AG10803 (cell line): ENCODE measurements at regions not wholly inside any gene's neighbourhood (a gene's known extent, or its start where the extent isn't known, plus 50 kb on each side); places are given as distances from the start of the nearest gene placed in this dataset.

Experiments
- DNase-seq: peaks from one replicate; pipeline ENCODE4 v3.0.0; 2010; ENCODE audit warnings: low read depth
- H3K4me3 ChIP-seq: 2 replicates; pipeline ENCODE4 v1.5.1; 2011; ENCODE audit warnings: mild to moderate bottlenecking, low read length, control low read depth
- TF ChIP-seq, protein P1 (sequence below): conservative IDR thresholded peaks from 2 replicates; pipeline ENCODE4 v1.5.1; 2011; ENCODE audit warnings: mild to moderate bottlenecking, low read length, control low read depth, inconsistent platforms

DNA sequence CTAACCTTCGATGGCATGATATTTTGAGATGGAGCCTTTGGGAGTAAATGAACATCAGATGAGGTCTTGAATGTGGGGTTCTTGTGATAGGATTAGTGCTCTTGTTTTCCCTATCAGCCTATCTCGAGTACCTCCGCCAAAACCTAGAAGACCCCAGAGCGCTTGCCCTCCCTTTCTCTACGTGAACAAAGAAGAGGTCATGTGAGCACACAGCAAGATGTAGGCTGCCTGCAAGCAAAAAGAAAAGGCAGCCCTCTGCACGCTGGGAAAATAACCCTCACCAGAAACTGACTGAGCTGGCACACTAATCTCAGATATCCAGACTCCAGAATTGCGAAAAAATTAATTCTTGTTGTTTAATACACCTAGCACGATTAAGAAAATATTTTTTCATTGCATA, 799.8 kb upstream of the SLC10A2 start:
- TF ChIP-seq, protein P1, sequence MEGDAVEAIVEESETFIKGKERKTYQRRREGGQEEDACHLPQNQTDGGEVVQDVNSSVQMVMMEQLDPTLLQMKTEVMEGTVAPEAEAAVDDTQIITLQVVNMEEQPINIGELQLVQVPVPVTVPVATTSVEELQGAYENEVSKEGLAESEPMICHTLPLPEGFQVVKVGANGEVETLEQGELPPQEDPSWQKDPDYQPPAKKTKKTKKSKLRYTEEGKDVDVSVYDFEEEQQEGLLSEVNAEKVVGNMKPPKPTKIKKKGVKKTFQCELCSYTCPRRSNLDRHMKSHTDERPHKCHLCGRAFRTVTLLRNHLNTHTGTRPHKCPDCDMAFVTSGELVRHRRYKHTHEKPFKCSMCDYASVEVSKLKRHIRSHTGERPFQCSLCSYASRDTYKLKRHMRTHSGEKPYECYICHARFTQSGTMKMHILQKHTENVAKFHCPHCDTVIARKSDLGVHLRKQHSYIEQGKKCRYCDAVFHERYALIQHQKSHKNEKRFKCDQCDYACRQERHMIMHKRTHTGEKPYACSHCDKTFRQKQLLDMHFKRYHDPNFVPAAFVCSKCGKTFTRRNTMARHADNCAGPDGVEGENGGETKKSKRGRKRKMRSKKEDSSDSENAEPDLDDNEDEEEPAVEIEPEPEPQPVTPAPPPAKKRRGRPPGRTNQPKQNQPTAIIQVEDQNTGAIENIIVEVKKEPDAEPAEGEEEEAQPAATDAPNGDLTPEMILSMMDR: no peak
- DNase-seq: no peak
- no peak overlapping the region for H3K4me3 ChIP-seq

DNA sequence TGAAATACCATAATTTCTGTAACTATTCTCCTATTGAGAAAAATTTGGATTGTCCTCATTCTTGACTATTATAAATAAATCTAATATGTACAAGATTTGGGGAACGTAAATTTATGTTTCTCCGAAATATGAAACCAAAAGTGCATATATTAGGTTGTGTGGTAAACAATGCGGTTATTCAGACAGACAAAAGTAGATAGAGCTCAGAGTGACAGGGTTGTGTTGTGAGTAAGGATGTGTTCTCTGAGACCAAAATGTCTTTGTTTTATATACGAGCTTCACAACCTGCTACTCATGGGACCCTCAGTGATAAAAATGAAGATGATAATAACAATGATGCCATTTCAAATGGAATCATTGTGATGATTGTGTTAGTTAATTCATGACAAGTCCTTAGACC, 796.3 kb upstream of the SLC10A2 start:
- DNase-seq: no peak
- TF ChIP-seq, protein P1: no peak
- H3K4me3 ChIP-seq: no peak overlapping the region

- TF ChIP-seq, protein P1: no peak
- DNase-seq: no peak
- H3K4me3 ChIP-seq: no peak overlapping the region
Measured at GRCh38 chr13:103859952-103860351, 793.7 kb upstream of the SLC10A2 start.

DNA sequence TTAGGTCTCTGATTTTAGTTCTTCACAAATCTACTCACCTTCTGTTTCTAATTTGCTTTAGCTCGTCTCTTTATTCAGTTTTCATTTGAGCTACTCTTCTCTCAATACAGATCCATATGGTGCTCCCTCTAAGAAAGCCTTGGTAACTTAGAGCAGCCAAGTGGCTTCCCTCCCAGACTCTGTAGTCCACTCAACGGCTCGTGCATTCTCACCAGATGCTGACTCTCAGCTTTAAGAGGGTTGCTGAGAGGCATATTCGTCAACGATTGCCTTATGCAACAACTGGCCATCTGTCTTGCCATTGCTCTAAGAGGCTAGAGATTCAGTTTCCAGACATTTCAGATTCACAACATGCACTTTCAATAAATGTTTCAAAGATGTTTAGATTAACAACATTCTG, 785.8 kb upstream of the SLC10A2 start:
- H3K4me3 ChIP-seq: no peak overlapping the region
- no peak for DNase-seq

GRCh38 chr13:103844471-103844870, 778.3 kb upstream of the SLC10A2 start:
- TF ChIP-seq, protein P1: no peak
- no peak for DNase-seq

More for the DNA sequence above, 785.8 kb upstream of the SLC10A2 start:
- TF ChIP-seq, protein P1: no peak

DNA sequence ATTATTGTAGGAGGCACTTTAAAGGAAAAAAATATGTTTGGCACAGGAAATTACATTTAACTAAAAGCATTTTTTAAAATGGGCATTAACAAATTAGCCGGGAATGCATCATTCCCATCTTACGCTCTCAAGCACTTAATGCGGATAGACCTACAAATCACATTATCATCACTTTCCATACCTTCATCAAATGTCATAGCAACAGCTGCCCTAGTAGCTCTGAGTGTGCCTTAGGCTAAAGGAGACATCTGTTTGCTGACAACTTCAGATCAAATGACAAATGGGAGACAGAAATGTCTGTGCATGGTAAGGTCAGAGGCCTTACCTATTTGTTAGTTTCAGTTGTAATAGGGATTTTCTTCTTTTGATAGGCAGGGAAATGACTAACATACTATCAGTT, 773.2 kb upstream of the SLC10A2 start:
- DNase-seq: no peak
- TF ChIP-seq, protein P1: no peak
- H3K4me3 ChIP-seq: no peak overlapping the region

More at GRCh38 chr13:103844471-103844870, 778.3 kb upstream of the SLC10A2 start:
- no peak overlapping the region for H3K4me3 ChIP-seq

DNA sequence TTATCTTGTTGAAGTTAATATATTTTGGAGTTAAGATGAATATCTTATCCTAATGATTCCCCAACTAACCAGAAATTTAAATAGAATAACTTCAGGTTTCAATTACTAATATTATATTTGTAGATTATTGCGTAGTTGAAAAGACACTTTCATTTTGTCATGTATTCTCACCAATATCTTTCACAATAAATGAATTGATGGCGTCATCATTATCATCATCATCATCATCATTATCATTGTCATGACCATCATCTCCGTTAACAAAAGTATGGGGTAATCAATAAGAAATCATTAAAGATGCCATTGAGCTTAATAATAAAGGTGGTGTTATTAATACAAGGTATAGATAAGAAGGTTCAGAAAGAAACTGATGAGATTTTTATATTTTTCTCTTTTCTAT, 768.8 kb upstream of the SLC10A2 start:
- DNase-seq: no peak
- no peak overlapping the region for H3K4me3 ChIP-seq
- TF ChIP-seq, protein P1: no peak
